ENCODE measurements at regions not wholly inside any gene's neighbourhood (a gene's known extent, or its start where the extent isn't known, plus 50 kb on each side); places are given as distances from the start of the nearest gene placed in this dataset.

DNA sequence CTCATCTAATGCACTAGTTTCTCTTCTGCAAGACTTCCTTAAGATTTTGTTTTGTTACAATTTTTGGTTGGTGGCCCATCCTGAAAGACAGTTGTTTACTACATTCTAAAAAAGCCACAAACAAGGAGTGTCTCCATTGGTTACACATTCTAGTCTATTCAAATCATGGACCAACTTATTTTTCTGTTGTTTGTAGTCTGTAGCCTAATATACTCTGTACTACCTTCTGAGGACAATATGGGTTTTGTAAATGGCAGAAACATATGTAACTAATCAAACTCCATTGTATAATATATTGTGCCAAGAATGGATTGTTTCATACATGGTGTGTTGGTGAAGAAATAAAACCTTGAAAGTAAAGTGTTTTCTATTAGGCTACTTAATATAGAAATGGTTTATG lies 79.5 kb upstream of the DHX40 start:
- TF ChIP-seq, protein P1, sequence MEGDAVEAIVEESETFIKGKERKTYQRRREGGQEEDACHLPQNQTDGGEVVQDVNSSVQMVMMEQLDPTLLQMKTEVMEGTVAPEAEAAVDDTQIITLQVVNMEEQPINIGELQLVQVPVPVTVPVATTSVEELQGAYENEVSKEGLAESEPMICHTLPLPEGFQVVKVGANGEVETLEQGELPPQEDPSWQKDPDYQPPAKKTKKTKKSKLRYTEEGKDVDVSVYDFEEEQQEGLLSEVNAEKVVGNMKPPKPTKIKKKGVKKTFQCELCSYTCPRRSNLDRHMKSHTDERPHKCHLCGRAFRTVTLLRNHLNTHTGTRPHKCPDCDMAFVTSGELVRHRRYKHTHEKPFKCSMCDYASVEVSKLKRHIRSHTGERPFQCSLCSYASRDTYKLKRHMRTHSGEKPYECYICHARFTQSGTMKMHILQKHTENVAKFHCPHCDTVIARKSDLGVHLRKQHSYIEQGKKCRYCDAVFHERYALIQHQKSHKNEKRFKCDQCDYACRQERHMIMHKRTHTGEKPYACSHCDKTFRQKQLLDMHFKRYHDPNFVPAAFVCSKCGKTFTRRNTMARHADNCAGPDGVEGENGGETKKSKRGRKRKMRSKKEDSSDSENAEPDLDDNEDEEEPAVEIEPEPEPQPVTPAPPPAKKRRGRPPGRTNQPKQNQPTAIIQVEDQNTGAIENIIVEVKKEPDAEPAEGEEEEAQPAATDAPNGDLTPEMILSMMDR (IDR thresholded peaks at IDR 0.05; ENCODE audit: control extremely low read depth, extremely low read depth): no peak
- Histone ChIP-seq H3K4me1 (ENCODE audit: control insufficient read depth in 5 of 5, insufficient read depth in 5 of 5, low read length in 5 of 5) (peaks cover 0 to 22% (median 0%) of the 10 kb centered on the region in 5 donors), H3K36me3 (ENCODE audit: control insufficient read depth in 4 of 4, insufficient read depth in 4 of 4, low read length in 4 of 4) (no peaks in the 10 kb centered on the region), H3K9me3 (ENCODE audit: control insufficient read depth in 4 of 4, insufficient read depth in 3 of 4, low read length in 3 of 4) (no peaks in the 10 kb centered on the region), H3K27ac (ENCODE audit: low read depth in 1 of 2, low read length in 1 of 2) (no peak overlapping the region), H3K9ac (ENCODE audit: insufficient read depth in 1 of 2, low read length in 2 of 2) (no peak overlapping the region), H3K4me3 (no peak overlapping the region), H3K27me3 (ENCODE audit: control insufficient read depth in 3 of 3, insufficient read depth in 3 of 3, low read length in 2 of 3) (no peaks in the 10 kb centered on the region)
- ATAC-seq (ENCODE audit: insufficient read depth, low FRiP score) (no peak), DNase-seq (peak in 2 of 3 donors; percentile 74 to 78)

DNA sequence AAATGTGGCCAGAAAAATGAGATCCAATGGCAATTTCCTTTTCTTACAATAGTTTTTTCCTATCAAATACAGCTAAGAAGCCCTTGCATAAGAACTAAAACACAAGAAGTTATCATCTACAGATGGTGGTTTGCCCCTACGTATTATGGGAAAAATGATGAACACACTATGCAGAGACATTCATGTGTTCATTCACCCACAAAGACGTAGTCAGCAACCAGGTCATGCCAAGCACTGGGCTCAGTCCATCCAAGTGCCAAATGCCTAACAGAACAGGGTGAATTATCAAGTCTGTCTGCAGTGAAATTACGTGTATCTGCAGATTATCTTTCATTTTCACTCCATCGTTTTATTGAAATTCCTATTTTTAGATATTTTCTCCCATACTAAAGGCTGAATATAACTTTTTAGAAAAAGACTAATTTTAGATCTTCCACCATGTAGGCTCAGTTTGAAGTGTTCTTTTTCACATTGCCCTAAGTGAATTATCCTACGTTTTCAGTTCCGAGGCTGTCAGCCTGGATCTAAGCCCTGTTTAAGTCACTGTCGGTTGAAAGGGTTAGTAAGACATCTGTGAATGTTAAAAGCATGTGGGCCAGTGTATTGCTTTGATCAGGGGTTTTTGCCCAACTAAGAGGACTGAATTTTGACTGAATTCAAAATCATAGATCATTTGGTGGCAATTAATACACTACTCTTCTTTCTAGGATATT lies 78.1 kb upstream of the DHX40 start:
- H3K4me3 ChIP-seq: no peak overlapping the region
- TF ChIP-seq, protein P1 (IDR thresholded peaks at IDR 0.05; ENCODE audit: control extremely low read depth, extremely low read depth): no peak

DNA sequence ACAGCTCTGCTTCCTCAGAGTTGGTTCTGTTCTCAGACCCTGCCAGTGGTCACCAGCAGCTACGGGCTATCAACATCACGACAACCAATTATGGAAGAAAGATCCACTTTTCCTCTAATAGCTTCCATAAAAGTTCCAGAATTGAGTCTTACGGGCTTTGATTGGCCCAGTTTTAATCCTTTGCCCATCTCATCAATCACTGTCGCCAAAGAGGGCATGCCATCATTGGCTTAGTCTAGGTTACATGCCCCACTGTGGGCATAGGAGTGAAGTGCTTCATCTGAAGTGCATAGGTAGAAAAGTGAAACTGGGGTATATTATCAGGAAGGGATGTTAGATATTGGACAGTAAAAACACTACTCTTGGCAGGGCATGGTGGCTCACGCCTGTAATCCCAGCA lies 76.6 kb upstream of the DHX40 start:
- Histone ChIP-seq H3K9me3 (ENCODE audit: control insufficient read depth in 4 of 4, insufficient read depth in 3 of 4, low read length in 3 of 4) (no peaks in the 10 kb centered on the region), H3K36me3 (ENCODE audit: control insufficient read depth in 4 of 4, insufficient read depth in 4 of 4, low read length in 4 of 4) (no peaks in the 10 kb centered on the region), H3K9ac (ENCODE audit: insufficient read depth in 1 of 2, low read length in 2 of 2) (no peak overlapping the region), H3K27ac (ENCODE audit: low read depth in 1 of 2, low read length in 1 of 2) (no peak overlapping the region), H3K4me1 (ENCODE audit: control insufficient read depth in 5 of 5, insufficient read depth in 5 of 5, low read length in 5 of 5) (peaks cover 0 to 17% (median 3%) of the 10 kb centered on the region in 5 donors), H3K4me3 (no peak overlapping the region), H3K27me3 (ENCODE audit: control insufficient read depth in 3 of 3, insufficient read depth in 3 of 3, low read length in 2 of 3) (no peaks in the 10 kb centered on the region)
- ATAC-seq (ENCODE audit: insufficient read depth, low FRiP score): no peak
- 95 to 97% methylated on average over 5 of the region's 5 CpGs for WGBS, 2 donors
- no peak for DNase-seq
- TF ChIP-seq, protein P1 (IDR thresholded peaks at IDR 0.05; ENCODE audit: control extremely low read depth, extremely low read depth): no peak

More for the DNA sequence above, 78.1 kb upstream of the DHX40 start:
- Histone ChIP-seq H3K27ac (ENCODE audit: low read depth in 1 of 2, low read length in 1 of 2) (no peak overlapping the region), H3K4me1 (ENCODE audit: control insufficient read depth in 5 of 5, insufficient read depth in 5 of 5, low read length in 5 of 5) (peaks cover 0 to 17% (median 3%) of the 10 kb centered on the region in 5 donors), H3K36me3 (ENCODE audit: control insufficient read depth in 4 of 4, insufficient read depth in 4 of 4, low read length in 4 of 4) (no peaks in the 10 kb centered on the region), H3K9me3 (ENCODE audit: control insufficient read depth in 4 of 4, insufficient read depth in 3 of 4, low read length in 3 of 4) (no peaks in the 10 kb centered on the region), H3K9ac (ENCODE audit: insufficient read depth in 1 of 2, low read length in 2 of 2) (no peak overlapping the region), H3K27me3 (ENCODE audit: control insufficient read depth in 3 of 3, insufficient read depth in 3 of 3, low read length in 2 of 3) (no peaks in the 10 kb centered on the region)
- peak in 2 of 3 donors; percentile 24 to 35 for DNase-seq
- ATAC-seq (ENCODE audit: insufficient read depth, low FRiP score): no peak
- 77 to 89% methylated on average over 7 of the region's 7 CpGs for WGBS, 2 donors
